RWPE2 (cell line): ENCODE measurements at regions not wholly inside any gene's neighbourhood (a gene's known extent, or its start where the extent isn't known, plus 50 kb on each side); places are given as distances from the start of the nearest gene placed in this dataset.

ENCODE experiments used
- ATAC-seq: fragments of 200-7000 bp; cut with Tn5 transposase; 3 replicates; pipeline ENCODE4 v1.9.1; 2021; ENCODE audit warnings: low read depth
- DNase-seq: peaks from one replicate; pipeline ENCODE4 v3.0.0-alpha.2; 2020; ENCODE audit warnings: low spot score
- H3K27ac ChIP-seq: fragments of 450-650 bp; 2 replicates; pipeline ENCODE4 v1.5.1; 2017; ENCODE audit warnings: mild to moderate bottlenecking; ENCODE audit not compliant: poor library complexity, severe bottlenecking
- H3K27me3 ChIP-seq: fragments of 250-450 bp; sonication (Bioruptor Pico); 2 replicates; pipeline ENCODE4 v1.5.1; 2021; ENCODE audit warnings: mild to moderate bottlenecking, moderate library complexity; ENCODE audit not compliant: insufficient read depth, poor library complexity, severe bottlenecking
- H3K36me3 ChIP-seq: fragments of 250-450 bp; sonication (Bioruptor Pico); 2 replicates; pipeline ENCODE4 v1.5.1; 2020; ENCODE audit warnings: low read depth, mild to moderate bottlenecking, moderate library complexity
- H3K4me1 ChIP-seq: fragments of 250-450 bp; sonication (Bioruptor Pico); 2 replicates; pipeline ENCODE4 v1.5.1; 2021; ENCODE audit warnings: mild to moderate bottlenecking, moderate library complexity; ENCODE audit not compliant: insufficient read depth, poor library complexity, severe bottlenecking
- H3K4me3 ChIP-seq: fragments of 250-450 bp; sonication (Bioruptor Pico); 2 replicates; pipeline ENCODE4 v1.5.1; 2021; ENCODE audit warnings: mild to moderate bottlenecking, moderate library complexity; ENCODE audit not compliant: severe bottlenecking
- H3K9me3 ChIP-seq: fragments of 250-450 bp; sonication (Bioruptor Pico); 2 replicates; pipeline ENCODE4 v1.5.1; 2021; ENCODE audit warnings: mild to moderate bottlenecking, moderate library complexity; ENCODE audit not compliant: severe bottlenecking
- CTCF ChIP-seq: fragments of 450-650 bp; IDR thresholded peaks from one replicate; pipeline ENCODE4 v1.5.1; 2017; ENCODE audit warnings: mild to moderate bottlenecking, moderate library complexity; ENCODE audit not compliant: poor library complexity, severe bottlenecking

GRCh38 chr5:101677961-101678360 is 618.1 kb downstream of the SLCO4C1 start:
- Histone ChIP-seq H3K4me1 (no peaks in the 10 kb centered on the region), H3K27ac (no peak overlapping the region), H3K36me3 (no peaks in the 10 kb centered on the region), H3K4me3 (no peak overlapping the region), H3K27me3 (peaks cover 6% of the 10 kb centered on the region), H3K9me3 (no peaks in the 10 kb centered on the region)
- TF ChIP-seq CTCF, result no peak
- DNase-seq, result no peak
- ATAC-seq, result no peak

GRCh38 chr5:101676646-101677045 is 619.4 kb downstream of the SLCO4C1 start:
- DNase-seq, result no peak
- H3K36me3 ChIP-seq, result no peaks in the 10 kb centered on the region
- no peak overlapping the region for H3K4me3 ChIP-seq
- no peaks in the 10 kb centered on the region for H3K9me3 ChIP-seq
- H3K4me1 ChIP-seq, result no peaks in the 10 kb centered on the region
- no peak overlapping the region for H3K27ac ChIP-seq
- ATAC-seq, result no peak
- TF ChIP-seq CTCF, result no peak
- H3K27me3 ChIP-seq, result peaks cover 6% of the 10 kb centered on the region

GRCh38 chr5:101675510-101676219 is 620.4 kb downstream of the SLCO4C1 start:
- Histone ChIP-seq H3K4me3 (no peak overlapping the region), H3K36me3 (no peaks in the 10 kb centered on the region), H3K27ac (no peak overlapping the region), H3K27me3 (peaks cover 6% of the 10 kb centered on the region), H3K4me1 (no peaks in the 10 kb centered on the region), H3K9me3 (no peaks in the 10 kb centered on the region)
- no peak for TF ChIP-seq CTCF
- DNase-seq (no peak), ATAC-seq (no peak)

GRCh38 chr5:101673120-101673519 is 623.0 kb downstream of the SLCO4C1 start:
- Histone ChIP-seq H3K4me1 (no peaks in the 10 kb centered on the region), H3K9me3 (no peaks in the 10 kb centered on the region), H3K27me3 (peaks cover 12% of the 10 kb centered on the region), H3K36me3 (no peaks in the 10 kb centered on the region), H3K4me3 (no peak overlapping the region), H3K27ac (no peak overlapping the region)
- ATAC-seq (no peak), DNase-seq (no peak)
- TF ChIP-seq CTCF, result no peak

GRCh38 chr5:101664071-101664791 is 631.9 kb downstream of the SLCO4C1 start:
- no peak overlapping the region for H3K4me3 ChIP-seq
- H3K36me3 ChIP-seq, result no peaks in the 10 kb centered on the region
- no peaks in the 10 kb centered on the region for H3K4me1 ChIP-seq
- ATAC-seq, result no peak
- peaks cover 15% of the 10 kb centered on the region for H3K27me3 ChIP-seq
- no peaks in the 10 kb centered on the region for H3K9me3 ChIP-seq
- no peak for TF ChIP-seq CTCF
- no peak overlapping the region for H3K27ac ChIP-seq
- no peak for DNase-seq
